HL-60 (cell line): ENCODE measurements at regions not wholly inside any gene's neighbourhood (a gene's known extent, or its start where the extent isn't known, plus 50 kb on each side); places are given as distances from the start of the nearest gene placed in this dataset.

Experiments
- DNase-seq, 2 experiments: peaks; one replicate each; pipeline ENCODE4 v3.0.0-alpha.2; 2010 to 2020; ENCODE audit warnings: low read depth in 1 of 2, low spot score in 1 of 2
- H3K27ac ChIP-seq: fragments of 250-450 bp; sonication (Bioruptor Pico); replicated peaks from 2 replicates; pipeline ENCODE4 v1.5.1; 2020; ENCODE audit warnings: mild to moderate bottlenecking, moderate library complexity
- H3K27me3 ChIP-seq: fragments of 250-450 bp; sonication (Bioruptor Pico); 2 replicates; pipeline ENCODE4 v1.5.1; 2021; ENCODE audit warnings: mild to moderate bottlenecking, moderate library complexity; ENCODE audit not compliant: insufficient read depth, poor library complexity, severe bottlenecking
- H3K4me3 ChIP-seq: replicated peaks from 2 replicates; pipeline ENCODE4 v1.5.1; 2011; ENCODE audit warnings: mild to moderate bottlenecking, control low read depth, low read length; ENCODE audit not compliant: insufficient read depth
- CTCF ChIP-seq: IDR thresholded peaks from one replicate; pipeline ENCODE4 v1.5.1; 2011; ENCODE audit warnings: low read length, control low read depth, inconsistent platforms; ENCODE audit not compliant: insufficient read depth
- GABPA ChIP-seq: IDR thresholded peaks from 2 replicates; pipeline ENCODE4 v1.6.1; 2012; ENCODE audit warnings: low read depth
- POLR2AphosphoS5 ChIP-seq: IDR thresholded peaks from 2 replicates; pipeline ENCODE4 v1.6.1; 2012; ENCODE audit warnings: low read depth
- REST ChIP-seq: IDR thresholded peaks from 2 replicates; pipeline ENCODE4 v1.6.1; 2012; ENCODE audit warnings: low read depth; ENCODE audit not compliant: insufficient replicate concordance
- SPI1 ChIP-seq: IDR thresholded peaks from 2 replicates; pipeline ENCODE4 v1.6.1; 2012; ENCODE audit warnings: low read depth, mild to moderate bottlenecking, borderline replicate concordance

- no peak overlapping the region for H3K27ac ChIP-seq
- DNase-seq, result no peak
- TF ChIP-seq CTCF (no peak), REST (no peak), SPI1 (no peak), GABPA (no peak), POLR2AphosphoS5 (no peak)
Measured at GRCh38 chr10:15462253-15462897, 91.3 kb upstream of the FAM171A1 start.

DNA sequence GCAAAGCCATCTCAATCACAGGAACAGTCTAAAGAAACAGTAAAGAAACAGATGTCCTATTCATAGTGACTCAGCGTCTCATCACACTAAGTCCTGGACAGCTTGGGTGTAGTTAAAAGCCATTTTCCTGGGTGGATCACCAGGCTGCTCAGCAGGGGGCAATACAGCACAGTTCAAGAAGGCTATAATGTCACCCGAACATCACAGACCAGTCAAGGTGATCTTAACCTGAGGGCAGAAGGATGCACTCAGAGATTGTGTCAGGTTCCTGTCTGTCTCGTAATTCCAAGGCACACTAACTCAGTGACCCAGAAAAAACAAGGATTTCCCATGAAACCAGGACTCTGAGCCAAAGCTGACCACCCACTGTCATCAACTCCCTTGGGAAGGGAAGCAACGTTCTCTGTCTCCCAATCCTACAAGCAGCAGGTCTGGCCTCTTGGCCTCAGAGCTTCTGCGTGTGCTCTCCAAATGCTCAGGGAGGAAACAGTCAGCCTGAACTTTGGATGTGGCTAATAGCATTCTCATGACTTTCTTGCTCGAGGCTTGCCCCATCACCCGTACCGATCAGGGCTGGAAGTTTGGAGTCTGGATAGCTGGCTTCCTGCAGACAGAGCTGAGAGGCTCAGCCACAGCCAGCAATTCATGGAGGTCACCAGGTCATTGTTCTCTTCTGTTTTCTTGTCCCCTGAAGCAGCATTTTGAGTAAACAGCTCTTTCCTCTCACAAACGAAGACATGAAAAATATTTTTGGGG lies 90.4 kb upstream of the FAM171A1 start:
- DNase-seq, result no peak
- TF ChIP-seq POLR2AphosphoS5 (no peak), REST (no peak), CTCF (no peak), SPI1 (no peak), GABPA (no peak)
- no peak overlapping the region for H3K27ac ChIP-seq
- H3K4me3 ChIP-seq, result no peak overlapping the region
- no peaks in the 10 kb centered on the region for H3K27me3 ChIP-seq

More at GRCh38 chr10:15462253-15462897, 91.3 kb upstream of the FAM171A1 start:
- Histone ChIP-seq H3K27me3 (no peaks in the 10 kb centered on the region), H3K4me3 (no peak overlapping the region)

DNA sequence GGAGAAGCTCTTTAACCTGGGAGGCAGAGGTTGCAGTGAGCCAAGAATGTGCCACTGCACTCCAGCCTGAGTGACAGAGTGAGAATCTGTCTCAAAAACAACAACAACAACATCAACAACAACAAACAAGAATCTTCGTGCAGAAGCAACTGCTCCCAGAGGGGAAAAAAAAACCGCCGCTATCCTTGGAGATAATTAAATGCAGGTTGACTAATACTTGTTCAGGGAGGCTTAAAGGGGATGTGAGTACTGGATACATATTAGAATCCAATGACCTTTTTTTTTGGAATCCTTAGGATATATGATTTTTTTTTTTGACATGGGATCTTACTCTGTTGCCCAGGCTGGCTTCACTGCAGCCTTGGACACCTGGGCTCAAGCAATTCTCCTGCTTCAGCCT lies 89.6 kb upstream of the FAM171A1 start:
- Histone ChIP-seq H3K27me3 (no peaks in the 10 kb centered on the region), H3K27ac (no peak overlapping the region), H3K4me3 (no peak overlapping the region)
- TF ChIP-seq SPI1 (no peak), POLR2AphosphoS5 (no peak), REST (no peak), CTCF (no peak), GABPA (no peak)
- no peak for DNase-seq
